GM18498 (cell line): ENCODE measurements at regions not wholly inside any gene's neighbourhood (a gene's known extent, or its start where the extent isn't known, plus 50 kb on each side); places are given as distances from the start of the nearest gene placed in this dataset.

ENCODE experiments used
- ATAC-seq: cut with Tn5 transposase; IDR thresholded peaks from one replicate; pipeline ENCODE4 v1.9.1; 2021; ENCODE audit warnings: mild to moderate bottlenecking, moderate library complexity; ENCODE audit not compliant: unreplicated experiment

GRCh38 chr5:169450464-169450863 is 133.1 kb upstream of the SPDL1 start:
- no peak for ATAC-seq

DNA sequence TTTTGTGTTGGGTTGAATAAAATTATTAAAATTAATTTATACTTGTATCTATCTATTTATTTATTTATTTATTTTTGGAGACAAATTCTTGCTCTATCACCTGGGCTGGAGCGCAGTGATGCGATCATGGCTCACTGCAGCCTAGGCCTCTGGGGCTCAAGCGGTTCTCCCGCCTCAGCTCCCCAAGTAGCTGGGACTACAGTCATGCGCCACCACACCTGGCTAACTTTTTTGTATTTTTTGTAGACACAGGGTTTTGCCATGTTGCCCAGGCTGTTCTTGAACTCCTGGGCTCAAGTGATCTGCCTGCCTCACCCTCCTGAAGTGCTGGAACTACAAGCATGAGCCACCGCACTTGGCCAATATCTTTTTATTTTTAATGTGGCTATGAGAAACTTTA is 134.7 kb upstream of the SPDL1 start:
- no peak for ATAC-seq

DNA sequence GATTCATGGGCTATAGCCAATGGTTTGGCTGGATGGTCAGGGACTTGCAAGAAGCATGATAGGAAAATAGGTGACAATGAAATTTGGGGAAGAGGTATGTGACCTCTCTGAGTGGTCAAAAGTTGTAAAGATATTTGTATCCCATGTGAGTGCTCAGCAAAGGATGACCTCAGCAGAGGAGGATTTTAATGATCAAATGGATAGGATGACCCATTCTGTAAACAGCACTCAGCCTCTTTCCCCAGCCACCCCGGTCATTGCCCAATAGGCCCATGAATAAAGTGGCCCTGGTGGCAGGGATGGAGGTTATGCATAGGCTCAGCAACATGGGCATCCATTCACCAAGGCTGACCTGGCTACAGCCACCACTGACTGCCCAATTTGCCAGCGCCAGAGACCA is 138.4 kb upstream of the SPDL1 start:
- no peak for ATAC-seq

- no peak for ATAC-seq
These were observed 140.4 kb upstream of the SPDL1 start for GRCh38 chr5:169442913-169443784.

GRCh38 chr5:169442403-169442874 is 141.1 kb upstream of the SPDL1 start:
- ATAC-seq = no peak

DNA sequence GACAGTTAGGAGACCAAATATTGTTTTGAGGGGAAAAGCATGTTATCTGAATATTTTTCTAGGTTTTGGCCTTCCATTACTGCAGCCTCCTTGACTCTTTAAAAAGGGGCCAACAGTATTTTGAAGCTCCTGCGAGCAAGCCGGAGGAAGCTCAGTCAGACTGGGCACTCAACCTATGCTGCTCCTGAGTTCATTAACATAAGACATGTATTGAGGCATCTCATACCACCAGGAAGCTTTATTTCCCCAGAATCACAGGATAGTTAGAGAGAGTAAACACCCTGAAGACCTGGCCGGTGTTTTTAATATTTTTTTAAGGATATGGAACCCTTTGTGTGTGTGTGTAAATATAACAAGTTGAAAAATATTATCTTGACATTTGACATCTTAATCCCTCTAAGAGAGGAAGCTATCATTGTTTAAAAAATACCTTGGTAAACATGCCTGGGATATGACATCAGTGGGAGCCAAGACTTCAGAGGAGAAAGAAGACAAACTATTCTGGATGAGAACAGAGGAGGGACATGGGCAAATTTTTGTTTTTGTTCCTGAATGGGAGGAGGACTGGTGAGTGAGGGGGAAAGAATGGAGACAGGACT is 139.3 kb upstream of the SLIT3 start:
- ATAC-seq = no peak

DNA sequence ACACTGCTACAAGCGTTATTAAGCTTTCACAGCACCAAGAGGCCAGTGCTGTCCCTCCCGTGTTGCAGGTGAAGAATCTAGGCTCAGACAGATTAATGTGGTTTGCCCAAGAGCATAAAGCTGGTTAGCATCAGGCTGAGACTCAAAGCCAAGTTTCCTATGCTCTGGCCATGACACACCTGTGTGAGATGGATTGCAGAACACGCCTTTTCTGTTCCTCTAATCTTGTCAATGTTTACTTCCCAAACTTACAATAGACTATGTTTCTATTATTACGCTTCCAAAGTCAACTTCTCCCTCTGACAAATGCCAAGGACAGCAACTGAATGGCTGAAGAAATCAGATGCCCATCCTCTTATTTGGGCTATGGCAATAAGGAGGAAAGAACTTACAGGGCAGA is 138.4 kb upstream of the SLIT3 start:
- no peak for ATAC-seq

DNA sequence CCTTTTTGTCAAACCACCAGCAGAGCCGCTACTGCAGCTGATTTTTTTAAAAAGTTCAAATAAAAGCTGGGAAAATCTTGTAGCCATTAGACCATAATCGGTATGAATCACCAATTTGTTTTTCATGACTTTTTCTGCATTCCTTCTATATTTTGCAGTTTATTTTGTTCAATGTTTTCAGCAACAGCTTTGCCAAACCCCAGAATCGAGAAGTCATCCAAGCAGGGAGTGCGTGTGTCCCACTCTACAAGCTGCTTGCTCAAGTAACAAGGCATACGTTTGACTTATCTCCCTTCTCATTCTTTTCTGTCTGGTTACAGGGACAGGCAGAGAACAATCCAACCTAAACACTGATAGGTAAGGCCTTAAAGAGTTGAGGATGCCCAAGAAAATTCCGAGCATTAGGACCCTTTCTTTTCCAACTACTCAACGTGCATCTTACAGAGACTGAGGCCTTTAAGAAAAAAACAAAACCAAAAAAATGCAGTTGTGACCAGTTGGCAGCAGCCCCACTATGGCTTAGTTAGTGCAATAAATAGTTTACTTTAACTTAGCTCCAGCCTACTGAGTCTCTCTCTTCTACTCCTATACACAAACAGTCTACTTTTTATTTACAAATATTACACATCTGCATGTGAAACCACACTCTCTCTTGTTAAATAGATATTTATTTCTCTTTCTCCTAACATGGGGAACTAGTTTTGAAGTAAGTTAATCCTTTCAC is 134.7 kb upstream of the SLIT3 start:
- no peak for ATAC-seq

- no peak for ATAC-seq
These were observed 132.3 kb upstream of the SLIT3 start for GRCh38 chr5:169433221-169433651.

DNA sequence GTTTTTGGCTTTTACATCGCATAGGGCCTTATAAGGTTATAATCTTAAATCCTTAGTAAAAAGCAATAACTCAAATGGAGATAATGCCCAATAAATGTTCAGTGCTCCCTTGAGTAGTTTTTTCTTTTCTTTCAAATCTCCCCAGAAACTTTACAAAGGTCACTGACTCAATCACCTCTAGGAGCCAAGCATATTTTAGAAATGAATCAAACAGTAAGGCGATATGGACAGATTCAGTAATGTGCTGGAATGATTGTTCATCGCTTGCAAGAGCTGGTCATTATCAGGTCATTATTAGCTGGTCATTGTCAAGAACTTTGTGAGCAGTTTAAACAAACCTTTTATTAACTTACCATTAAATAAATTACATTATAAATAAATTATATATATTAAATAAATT is 130.4 kb upstream of the SLIT3 start:
- ATAC-seq = no peak

DNA sequence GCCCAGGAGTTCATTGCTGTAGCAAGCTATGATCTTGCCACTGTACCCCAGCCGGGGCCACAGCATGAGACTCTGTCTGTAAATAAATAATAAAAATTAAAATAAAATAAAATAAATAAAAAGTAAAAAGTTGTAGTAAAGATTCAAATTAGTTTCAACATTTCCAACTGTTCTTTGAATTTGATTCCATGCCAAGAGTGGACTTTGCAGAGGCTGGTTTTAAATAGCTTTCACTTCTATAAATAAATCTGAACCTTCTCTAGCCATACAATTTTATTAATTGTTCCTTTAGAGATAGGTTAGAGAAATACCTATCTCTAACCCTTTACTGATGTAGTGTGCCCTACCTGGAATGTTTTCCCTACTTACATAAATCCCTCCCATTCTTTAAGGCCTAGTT is 129.7 kb upstream of the SLIT3 start:
- ATAC-seq = no peak

GRCh38 chr5:169429044-169429443 is 128.1 kb upstream of the SLIT3 start:
- no peak for ATAC-seq

- ATAC-seq = no peak
These were observed 125.8 kb upstream of the SLIT3 start for GRCh38 chr5:169426784-169427183.

- no peak for ATAC-seq
These were observed 123.9 kb upstream of the SLIT3 start for GRCh38 chr5:169424670-169425378.

GRCh38 chr5:169424279-169424655 is 123.3 kb upstream of the SLIT3 start:
- no peak for ATAC-seq

- ATAC-seq = no peak
These were observed 122.8 kb upstream of the SLIT3 start for GRCh38 chr5:169423580-169424278.

- ATAC-seq = no peak
These were observed 121.1 kb upstream of the SLIT3 start for GRCh38 chr5:169422087-169422486.

DNA sequence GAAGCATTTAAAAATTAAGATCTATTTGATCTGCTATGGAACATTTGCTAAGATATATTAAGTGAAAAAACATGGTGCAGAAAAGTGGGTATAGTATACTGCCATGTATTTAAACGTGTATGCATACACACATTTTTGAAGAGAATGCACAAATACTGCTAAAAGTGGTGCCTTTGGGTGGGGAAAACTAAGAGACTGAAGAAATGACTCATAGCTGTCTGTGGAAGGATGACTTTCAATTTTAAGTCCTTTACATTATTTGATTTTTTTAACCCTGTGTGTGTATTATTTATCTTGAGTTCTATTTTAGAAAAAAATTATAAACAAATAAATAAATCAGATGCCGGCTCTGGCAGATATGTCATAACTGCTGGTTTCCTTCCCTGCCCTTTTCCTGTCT is 120.7 kb upstream of the SLIT3 start:
- no peak for ATAC-seq

DNA sequence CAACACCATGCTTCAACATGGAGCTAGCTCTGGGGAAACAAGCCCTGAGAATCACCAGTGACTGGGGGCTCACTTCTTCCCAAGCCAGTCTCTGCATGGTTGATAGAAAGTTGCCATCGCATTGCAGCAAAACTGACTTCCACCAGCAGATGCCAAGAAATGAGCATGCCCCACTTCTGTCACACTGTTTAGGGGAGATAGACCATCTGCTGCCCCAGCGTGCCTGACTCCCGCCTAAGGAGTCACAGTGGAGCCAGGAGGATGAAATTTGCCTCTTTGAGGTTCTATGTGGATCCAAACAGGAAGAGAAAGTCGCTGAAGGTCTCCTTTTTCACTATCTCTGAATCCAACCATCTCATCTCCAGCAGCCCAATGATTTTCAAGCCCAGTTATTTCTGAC is 116.7 kb upstream of the SLIT3 start:
- no peak for ATAC-seq

DNA sequence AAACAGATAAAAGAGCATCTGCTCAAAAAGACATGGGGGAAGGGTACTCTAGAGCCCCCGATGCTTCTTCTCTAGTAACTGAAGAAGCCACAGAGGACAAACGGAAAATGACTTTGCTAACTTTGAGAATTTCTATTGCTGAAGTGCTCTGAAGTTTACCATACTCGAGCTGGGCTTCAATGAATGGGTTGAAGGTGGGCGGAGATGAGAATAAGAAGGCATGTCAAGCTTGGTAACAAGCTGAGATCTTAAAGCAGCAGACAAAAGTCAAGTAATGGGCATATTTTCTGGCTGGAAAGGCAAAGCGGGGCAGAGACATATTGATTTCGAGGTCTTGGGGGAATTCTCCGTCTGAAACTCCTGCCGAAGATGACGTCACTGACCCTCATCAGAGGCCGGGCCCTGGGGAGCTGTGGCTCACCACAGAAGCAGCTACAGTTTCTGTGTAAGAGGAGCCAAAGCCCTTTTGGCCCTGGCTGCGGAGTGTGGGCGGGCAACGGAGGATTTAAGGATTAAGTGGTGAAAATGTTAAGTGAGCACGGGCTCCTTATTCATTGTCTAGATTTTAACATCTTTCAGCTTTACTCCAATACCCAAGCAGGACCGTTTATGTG is 115.8 kb upstream of the SLIT3 start:
- ATAC-seq = peak; percentile 93
